GM21423 (cell line): ENCODE measurements at regions not wholly inside any gene's neighbourhood (a gene's known extent, or its start where the extent isn't known, plus 50 kb on each side); places are given as distances from the start of the nearest gene placed in this dataset.
"Not testable (repeated sequence)": the region's sequence is repeated elsewhere in the genome, so short reads cannot be mapped to it uniquely, and the experiment has no call there.

Experiments used
- ATAC-seq: cut with Tn5 transposase; IDR thresholded peaks from one replicate; pipeline ENCODE4 v1.9.1; 2021; ENCODE audit warnings: mild to moderate bottlenecking, moderate library complexity; ENCODE audit not compliant: unreplicated experiment

DNA sequence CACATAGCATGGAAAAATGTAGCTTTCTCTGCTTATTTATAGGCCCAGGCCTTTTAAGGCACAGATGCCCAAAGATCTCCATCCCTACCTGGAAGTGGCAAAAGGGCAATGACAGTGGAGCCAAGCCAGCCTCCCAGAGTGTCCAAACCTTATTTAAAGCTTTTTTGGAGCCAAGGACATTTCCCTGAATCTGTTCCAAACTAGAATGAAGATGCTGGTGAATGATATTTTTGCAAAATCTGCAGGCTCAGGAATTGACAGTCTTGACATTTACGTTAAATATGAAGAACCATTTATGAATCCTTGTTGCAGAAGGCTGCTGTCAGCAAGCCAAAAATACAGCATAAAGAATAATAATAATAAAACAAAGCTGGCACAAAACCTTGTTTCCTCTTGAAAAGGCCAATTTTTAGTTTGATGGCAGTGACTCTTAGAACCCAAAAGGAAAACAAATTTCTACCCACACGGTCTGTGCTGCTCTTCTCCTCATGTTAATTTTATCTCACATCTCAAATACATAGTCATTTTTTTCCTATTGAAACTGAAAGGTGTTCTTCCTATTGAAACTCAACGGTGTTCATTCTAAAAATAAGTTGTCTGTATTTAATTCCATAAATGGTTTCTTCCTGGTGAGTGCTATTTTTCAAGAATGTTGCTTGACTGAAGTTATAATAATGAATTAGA, 206.3 kb upstream of the TBL1X start:
- ATAC-seq: no peak

DNA sequence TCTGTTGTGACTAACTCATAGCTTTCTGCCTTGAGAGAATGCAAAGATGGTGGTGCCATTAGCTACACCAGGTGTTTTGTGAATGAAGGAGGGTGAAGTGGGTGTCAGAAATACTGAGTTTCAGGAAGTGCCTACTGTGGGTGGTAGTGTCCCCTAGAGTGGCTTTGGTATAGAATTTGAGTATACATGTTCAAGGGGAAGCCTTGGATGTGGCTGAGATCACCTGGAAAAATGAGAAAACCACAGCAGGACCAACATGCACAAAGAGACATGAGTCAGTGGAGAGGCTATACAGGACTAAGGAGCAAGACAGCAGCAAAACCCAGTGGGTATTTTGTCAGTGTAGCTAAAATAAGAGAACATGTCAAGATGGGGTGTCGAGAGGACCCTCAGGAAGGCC, 204.3 kb upstream of the TBL1X start:
- no peak for ATAC-seq

DNA sequence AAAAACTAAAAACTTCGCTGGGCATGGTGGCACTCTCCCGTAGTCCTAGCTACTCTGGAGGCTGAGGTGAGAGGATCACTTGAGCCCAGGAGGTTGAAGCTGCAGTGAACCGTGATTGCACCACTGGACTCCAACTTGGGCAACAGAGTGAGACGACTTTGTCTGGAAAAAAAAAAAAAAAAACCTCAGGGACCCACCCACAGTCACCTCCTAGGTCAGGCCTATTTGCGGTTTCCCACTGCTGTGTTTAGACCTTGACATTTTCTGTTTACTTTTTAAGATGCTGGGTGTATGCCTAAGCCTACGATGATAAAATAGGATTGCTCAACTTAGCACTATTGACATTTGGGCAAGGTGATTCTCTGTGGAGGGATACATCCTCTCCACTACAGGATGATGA, 197.4 kb upstream of the TBL1X start:
- no peak for ATAC-seq

DNA sequence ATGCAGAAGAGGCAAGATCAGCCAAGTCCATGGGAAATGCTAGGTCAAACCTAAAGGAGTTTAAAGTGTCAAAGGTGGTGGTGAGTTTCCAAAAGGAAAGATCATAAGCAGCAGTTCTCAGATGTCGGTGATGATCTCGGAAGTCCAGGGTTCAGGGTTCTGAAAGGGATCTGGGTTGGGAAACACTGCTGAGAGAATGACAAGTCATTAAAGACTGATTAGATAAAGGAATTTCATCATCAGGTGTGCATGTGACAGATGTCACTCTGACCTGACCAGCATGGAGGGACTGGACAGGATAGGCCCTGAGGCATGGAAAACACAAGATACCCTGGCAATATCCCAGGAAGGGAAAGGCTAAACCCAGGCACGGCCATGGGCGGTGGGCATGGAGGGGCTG, 195.7 kb upstream of the TBL1X start:
- no peak for ATAC-seq

DNA sequence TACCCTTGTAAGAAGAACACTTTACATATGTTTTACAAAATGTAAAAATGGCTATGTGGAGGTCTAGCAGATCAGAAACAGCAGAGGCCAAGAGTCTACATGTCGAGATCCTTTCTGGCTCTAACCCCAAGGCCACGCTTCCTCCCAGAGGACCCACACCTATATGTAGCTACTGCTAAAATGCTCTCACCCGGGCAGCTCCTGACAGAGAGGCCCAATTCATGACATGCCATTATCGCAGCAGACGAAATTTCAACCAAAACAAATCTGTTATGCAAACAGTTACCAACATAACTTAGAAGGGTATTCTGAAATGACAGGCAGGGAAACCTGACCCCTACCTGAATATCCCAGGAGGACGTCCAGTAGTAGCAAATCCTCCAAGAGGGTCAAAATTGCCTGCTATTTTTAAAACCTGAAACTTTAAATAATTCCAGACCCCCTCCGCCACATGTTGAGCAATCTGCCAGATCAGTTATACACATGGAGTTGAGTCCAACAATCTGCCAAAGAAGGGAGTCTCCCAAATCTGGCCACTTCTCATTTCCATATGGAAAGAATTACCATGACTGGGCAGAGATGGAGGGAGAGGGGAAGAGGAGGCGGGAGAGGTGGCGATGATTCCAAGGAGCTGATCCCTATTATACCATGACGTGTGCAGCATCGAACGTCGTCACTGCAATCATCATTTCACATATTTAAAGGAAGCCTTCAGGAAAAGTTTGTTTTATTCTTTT, 192.9 kb upstream of the TBL1X start:
- no peak for ATAC-seq

DNA sequence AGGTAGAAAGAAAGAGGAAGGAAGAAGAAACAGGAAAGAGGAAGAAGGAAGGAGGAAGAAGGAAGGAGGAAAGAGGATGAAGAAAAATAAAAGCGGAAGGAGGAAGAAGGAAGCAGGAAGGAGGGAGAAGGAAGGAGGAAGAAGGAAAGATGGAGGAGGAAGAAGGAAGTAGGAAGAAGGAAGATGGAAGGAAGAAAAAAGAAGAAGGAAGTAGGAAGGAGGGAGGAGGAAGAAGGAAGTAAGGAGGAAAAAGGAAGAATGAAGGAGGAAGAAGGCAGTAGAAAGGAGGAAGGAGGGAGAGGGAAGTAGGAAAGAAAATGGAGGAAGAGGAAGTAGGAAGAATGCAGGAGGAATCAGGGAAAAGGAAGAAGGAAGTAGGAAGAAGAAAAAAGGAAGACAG, 191.1 kb upstream of the TBL1X start:
- ATAC-seq: no peak

DNA sequence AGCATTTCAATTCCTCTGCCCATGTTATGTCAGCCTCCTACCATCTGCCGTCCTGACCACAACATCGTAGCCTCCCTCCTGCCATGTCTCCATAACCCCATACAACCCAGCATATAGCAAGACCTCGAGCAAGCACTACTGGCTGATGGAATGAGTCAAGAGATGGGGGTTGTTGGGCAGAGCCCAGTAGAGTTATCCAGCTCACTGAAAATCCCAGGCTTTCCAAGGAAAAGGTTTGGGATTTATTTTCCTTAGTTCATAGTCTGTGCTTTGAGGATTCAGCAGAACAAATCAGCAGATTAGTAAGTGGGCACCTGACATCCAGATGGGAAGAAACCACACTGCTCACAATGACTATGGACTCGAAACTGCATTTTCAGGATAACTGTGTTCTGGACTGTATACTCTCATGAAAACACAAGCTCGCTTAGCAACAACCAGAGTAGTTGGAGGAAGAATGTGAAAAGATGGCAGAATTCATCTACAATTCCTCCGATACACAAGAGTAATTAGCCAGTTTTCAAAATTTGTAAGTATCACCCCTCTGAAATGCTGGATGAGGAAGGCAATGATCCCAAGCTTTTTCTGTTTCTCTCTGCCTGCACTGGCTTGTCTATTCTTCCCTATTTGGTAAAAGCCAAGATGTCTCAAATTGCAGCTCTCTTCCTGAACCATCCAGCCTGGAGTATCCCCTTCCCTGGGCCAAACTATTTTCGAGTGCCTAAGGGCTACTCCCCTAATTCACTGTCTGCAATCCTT, 186.2 kb upstream of the TBL1X start:
- no peak for ATAC-seq

DNA sequence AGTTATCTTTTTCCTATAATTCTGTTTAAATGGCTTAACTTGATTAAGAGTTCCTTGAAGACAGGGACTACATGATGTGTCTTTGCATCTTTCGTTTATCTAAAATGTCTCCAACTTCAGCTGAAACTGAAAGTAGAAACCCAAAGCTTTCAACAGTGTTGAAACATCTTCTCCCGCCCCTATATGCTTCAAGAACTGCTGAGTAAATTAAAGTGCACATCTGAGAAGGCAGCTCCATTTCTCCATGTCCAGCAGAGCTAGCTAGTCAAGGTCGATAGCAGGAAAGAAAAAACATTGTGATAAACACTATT, 185.7 kb upstream of the TBL1X start:
- no peak for ATAC-seq

DNA sequence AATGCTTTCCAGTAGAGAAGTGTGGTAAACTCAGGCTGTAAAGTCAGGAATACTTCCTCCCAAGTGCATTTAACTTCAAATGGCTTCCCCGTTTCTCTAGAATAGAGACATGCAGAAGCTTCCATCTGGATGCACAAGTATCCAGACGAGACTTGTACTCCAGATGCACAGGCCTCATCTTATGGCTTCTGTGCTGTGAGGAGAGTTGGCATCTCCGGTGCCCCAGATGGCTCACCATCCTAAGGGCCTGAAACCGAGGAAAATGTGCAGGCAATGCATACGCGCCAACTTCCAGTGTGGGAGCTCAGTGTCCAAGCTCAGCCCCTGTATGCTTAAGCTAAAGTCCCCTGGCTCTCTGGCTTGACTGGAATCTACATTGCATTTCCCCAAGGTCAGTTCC, 184.0 kb upstream of the TBL1X start:
- no peak for ATAC-seq

DNA sequence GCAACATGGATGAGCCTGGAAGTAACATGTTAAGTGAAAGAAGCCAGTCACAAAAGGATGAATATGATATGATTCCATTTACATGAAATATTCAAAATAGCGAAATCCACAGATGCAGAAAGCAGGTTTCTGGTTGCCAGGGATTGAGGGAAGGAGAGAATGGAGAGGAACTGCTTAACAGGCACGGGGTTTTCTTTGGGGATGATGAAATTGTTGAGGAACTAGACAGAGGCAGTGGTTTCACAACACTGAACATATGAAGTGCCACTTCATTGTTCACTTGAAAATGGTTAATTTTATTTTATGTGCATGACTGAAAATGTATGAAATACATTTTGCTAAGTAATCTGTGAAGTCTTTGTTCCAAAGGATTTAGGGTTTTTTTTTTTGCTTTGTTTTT, 182.5 kb upstream of the TBL1X start:
- no peak for ATAC-seq

DNA sequence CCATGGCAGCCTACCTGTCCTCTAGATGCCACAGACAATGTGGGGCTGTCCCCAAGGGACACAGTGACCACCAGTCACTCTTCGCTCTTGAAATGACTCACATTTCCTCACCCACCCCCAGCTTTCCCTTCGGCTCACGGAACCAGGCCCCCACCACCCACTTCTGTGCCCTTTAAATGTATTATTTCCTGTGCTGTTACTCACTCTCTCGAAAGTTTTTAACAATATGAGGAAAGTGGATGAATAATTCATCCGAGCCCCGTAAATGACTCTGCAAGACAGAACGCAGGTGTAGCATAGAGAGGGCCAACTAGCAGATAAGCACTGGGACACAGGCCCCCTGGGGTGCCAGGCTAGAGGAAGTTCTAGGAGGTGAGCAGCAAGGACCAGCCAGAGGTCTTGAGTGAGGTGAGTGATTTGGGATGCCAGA, 179.5 kb upstream of the TBL1X start:
- no peak for ATAC-seq

DNA sequence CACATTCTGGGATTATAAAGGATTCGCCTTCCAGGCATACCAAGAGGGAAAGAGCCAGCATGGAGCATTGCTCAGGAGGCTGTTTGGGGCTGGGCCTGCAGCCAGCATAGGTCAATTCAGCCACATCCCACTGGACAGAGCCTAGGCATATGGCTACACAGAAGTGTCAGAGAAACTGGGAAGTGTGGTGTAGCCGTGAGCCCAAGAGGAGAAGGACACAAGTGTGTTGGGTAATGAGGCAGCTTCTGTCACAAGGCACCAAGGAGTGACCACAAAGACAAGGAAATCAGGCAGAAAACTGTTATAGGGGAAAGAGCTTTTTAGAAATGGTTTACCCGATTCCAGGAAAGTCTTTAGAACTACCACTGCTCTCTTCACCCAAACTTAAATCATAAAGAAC, 178.6 kb upstream of the TBL1X start:
- no peak for ATAC-seq

DNA sequence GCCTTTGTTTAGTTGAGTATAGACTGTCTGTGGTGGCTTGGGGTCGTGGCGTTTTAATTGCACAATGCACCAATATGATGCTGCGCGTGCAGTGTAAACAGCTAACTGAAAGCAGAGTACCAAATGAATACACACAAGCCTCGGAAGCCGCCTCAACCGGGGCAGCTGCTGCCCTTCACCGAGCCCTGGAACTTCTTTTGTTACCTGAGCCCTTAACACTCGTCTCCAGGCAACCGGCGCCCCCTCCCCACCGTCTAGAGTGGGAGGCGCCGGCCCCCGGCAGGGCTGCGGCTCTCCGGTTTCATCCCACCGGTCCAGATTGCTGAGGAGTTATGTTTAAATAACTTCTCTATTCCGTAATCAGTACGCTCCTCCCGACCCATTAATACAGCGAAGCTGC, 173.2 kb upstream of the TBL1X start:
- ATAC-seq: no peak

DNA sequence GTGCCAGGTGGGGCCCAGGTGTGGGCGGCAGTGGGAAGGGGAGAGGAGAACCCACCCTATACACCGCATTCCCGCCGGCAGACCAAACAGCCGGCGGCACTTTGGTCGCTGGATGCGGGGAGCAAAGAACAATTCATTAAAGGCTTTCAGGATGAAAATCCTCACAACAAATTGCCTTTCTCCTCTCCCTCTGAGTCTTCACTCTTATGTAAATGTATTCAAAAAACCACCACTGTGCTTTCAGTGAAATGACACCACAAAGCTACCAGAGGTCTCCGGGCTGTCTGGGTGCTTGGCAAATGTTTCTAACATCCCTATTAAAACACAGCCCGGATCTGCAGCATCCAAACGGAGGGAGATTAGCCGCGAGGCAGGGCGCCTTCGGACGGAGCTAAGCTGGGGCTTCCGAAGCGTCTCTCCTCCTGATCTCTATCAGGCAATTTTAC, 171.8 kb upstream of the TBL1X start:
- ATAC-seq: no peak

DNA sequence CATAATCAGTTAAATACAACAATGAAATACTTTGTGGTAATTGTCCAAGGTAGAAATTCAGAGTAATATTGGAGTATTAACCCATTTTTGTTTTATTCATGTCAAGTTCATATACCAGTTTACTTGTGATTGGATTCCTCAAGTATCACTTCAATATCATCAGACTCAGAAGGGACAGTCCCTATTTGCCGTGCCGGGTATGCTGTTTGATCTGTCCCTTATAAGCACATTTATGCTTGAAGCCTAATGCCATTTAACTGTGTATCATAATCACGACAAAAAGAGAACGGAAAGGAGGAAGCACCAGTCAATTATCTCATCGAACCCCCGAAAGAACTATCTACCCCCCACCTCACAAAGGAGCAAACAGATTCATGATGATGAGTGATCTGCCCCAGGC, 171.0 kb upstream of the TBL1X start:
- no peak for ATAC-seq

DNA sequence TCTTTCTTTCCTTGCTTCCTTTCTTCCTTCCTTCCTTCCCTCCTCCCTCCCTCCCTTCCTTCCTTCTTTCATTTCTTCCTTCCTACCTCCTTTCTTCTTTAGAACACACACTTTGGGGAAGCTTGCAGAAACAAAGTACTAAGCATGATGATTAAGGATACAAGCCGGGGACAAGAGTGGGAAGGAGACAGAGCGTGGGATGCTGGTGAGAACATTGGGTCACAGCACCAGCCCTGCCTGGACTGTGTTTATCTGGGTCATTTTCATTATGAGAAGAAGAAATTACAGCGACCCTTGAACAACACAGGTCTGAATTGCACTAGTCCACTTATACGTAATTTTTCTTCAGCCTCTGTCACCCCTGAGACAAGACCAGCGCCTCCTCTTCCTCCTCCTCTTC, 169.3 kb upstream of the TBL1X start:
- no peak for ATAC-seq

DNA sequence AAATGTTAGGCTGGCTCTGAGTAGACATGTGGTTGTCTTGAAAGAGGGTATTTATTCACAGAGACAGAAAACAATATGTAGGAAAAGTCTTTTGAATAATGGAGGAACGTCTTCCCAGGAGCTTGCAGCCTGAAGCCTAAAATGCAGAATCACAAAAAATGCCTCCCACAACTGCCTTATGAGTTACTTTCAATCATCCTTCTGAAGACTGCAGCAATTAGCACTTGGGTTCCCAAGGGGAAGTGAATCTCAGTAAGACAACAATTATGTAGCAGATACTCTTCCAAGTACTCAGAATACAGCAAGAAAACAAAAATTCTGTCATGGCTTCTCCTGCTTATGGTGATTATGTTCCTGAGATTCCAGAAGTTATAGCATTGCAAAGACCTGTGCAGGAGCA, 166.6 kb upstream of the TBL1X start:
- ATAC-seq: no peak

DNA sequence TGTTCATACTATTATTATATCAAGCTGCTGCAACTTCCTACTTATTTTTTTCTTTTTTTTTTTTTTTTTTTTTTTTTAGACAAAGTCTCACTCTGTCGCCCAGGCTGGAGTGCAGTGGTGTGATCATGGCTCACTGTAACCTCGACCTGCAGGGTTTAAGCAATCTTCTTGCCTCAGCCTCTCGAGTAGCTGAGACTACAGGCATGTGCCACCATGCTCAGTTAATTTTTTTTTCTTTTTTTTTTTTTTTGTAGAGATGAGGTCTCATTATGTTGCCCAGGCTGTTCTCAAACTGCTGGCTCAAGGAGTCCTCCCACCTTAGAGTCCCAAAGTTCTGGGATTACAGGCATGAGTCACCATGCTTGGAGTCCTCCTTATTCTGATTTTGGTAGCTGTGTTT, 165.2 kb upstream of the TBL1X start:
- not testable (repeated sequence) for ATAC-seq

DNA sequence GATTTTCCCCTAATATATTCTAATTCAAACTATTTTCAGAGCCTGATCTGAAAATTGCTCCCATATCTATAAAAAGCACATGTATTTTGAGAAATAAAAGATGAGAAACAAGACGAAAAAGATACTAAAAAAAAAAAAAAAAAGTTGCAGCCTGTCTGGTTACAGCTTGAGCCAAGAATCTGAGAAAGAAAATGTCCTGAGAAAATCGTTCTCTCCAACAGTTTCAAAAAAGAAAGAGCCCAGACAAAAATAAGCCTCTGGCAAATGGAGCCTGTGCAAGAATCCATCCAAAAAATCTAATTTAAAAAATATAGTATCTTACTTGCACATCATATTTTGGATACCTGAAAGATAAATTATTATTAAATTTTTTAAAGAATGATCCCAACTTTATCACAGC, 163.0 kb upstream of the TBL1X start:
- no peak for ATAC-seq

DNA sequence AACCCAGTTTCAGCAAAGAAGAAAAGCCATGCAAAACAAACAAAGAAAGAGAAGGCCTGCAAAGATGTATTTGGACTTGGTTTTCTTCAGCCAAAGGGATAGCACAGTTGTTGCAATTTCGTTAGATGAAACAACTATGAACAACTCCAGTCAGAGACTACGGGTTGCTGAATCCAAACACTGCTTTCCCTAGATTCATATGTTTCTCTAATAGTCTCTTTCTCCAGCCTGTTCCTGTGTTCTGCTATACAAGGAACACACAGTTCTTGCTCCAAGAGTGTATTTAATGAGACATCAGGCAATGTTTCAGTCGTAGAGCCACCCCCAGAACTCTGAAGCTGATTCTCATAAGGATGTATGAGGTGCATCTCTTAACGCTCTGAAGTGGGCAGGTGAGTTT, 162.5 kb upstream of the TBL1X start:
- no peak for ATAC-seq

DNA sequence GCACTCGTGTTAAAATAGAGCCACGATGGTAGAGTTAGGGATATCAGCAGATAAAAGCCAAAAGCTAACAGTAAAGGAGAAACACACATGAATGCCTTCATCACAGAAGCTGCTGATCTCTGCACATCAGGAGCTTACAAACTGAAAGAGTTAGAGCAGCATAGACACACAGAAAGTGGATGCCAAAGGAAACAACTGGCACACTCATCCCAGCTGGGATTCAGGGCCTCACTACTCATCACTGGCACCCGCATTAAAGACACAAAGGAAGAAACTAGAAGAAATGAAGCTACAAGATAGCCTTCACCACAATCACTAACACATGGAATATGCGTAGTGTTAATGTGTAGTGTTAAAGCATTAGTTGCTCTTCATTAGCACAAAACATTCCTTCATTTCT, 156.4 kb upstream of the TBL1X start:
- no peak for ATAC-seq

DNA sequence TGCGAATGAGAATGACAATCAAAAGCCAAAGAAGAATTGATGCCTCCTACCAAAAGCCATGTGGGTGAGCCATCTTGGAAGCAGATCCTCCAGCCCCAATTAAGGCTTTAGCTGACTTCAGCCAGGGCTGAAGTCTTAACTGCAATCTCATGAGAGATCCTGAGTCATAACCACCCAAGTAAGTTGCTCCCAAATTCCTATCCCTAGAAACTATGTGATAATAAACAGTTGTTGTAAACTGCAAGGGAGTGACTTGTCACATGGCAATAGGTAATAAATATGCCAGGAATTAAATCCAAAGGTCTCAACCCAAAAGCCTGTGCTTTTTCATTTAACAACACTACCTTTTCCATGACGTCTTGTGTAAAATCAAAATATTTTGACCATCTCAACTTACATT, 154.2 kb upstream of the TBL1X start:
- ATAC-seq: no peak
